NCI-H1417 (cell line): ENCODE measurements at regions not wholly inside any gene's neighbourhood (a gene's known extent, or its start where the extent isn't known, plus 50 kb on each side); places are given as distances from the start of the nearest gene placed in this dataset.

ENCODE experiments used
- DNase-seq, 3 experiments: peaks; one replicate each; lab custom pipeline; 2025; lab: John Stamatoyannopoulos, UW

DNA sequence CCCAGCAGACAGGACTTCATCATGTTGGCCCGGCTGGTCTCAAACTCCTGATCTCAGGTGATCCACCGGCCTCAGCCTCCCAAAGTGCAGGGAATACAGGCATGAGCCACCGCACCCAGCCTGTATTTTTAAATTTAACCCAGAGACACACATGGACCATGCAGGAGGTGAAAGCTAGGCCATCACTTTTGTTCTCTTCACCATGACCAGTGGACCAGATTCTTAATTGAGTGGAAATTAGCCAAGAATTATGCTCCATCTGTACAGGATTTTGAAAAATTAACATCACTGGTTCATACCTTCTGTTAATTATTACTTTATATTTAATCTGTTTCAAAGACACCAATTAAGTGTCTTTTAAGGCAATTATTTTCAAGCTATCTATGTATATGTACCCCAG, 493.6 kb upstream of the NOX3 start:
- no peak for DNase-seq

DNA sequence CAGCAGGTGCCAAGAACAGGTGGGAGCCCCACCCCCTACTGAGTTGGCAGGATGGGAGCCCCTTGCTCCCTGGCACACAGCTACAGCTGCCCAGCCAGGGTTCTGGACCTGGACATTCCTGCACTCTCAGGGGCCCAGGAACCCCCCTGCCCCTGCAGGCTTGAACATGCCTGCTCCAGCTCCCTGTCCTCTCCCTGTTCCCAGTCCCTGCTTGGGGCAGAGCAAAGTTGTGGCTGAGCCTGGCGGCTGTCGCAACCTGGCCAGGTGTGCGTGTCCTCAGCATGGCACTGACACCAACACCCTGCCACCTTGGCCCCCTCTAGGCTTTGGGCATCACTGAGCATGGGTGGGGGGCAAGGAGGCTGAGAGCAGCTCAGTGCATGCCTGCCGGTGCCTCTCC, 491.2 kb upstream of the NOX3 start:
- no peak for DNase-seq

GRCh38 chr6:155943635-155944034, 488.0 kb upstream of the NOX3 start:
- no peak for DNase-seq

- peak in 2 of 3 experiments; percentile 47 to 89 for DNase-seq
Measured at GRCh38 chr6:155939253-155939652, 483.6 kb upstream of the NOX3 start.

DNA sequence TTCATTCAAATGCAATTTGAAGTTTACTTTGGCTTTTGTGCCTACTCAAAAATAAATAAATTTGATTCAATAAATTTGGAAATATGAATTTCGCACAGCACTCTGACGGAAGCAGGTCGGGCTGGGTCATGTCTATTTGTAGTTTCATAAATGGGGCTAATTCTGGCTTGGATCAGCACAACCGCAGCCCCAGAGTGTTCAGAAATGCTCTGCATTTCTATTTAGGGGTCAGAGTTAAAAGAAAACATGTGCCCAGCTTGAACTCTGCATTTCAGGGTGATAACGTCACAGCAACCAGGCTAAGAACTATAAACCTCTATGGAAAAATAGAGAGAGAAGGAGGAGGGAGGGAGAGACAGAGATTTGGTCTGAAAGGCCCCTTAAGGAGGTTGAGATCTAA, 480.9 kb upstream of the NOX3 start:
- DNase-seq: no peak

DNA sequence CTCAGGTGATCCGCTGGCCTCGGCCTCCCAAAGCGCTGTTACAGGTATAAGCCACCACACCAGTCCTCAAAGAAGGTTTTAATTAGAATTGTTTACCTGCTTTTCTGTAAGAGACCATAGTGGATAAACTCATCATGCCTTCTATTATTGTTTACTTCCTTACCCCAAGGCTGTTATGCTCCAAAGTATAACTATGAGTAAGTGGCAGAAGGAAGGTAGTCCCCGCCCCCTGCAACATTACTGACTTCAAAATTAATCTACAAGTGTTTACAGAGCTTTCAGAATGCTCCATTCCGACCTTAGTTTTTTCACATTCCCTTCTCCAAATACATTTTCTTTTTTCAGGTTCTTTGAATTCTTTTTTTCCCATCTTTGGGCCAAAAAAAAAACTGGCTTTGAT, 480.5 kb upstream of the NOX3 start:
- no peak for DNase-seq

DNA sequence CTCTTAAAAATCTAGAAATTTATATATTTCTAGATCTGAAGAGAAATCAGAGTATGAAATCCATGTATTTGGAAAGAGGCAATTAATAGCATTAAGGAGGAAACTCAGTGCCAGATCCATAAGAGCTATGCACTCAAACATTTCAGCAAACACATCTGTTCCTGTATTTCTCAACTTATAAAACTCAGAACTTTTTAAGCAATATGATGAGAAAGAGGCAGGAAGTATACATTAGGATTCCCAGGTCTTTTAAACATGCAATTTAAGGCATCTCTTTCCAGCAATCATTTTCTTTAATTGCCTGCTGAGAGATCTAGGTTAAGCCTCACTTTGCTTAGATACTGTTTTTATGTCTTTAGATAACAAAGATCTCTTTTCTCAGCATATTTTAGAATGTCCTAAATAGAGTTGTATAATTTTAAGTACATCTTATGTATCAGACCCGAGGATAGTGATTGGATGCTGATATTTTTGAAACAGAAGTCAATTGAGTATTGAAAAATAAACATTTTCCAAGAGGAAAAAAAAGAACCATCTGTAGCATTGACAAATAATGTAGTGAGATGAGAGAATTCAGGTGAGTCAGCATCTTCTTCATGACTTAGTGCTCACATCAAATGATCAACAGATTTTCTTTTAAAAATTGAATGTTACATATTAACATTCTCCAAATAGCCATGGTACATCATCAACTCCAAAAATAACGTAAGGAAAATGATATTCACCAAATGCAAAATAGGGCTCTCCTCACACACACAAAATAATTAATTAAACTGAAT, 461.4 kb upstream of the NOX3 start:
- no peak for DNase-seq

GRCh38 chr6:155915651-155916050, 460.0 kb upstream of the NOX3 start:
- DNase-seq: no peak

GRCh38 chr6:155913816-155914215, 458.2 kb upstream of the NOX3 start:
- no peak for DNase-seq

DNA sequence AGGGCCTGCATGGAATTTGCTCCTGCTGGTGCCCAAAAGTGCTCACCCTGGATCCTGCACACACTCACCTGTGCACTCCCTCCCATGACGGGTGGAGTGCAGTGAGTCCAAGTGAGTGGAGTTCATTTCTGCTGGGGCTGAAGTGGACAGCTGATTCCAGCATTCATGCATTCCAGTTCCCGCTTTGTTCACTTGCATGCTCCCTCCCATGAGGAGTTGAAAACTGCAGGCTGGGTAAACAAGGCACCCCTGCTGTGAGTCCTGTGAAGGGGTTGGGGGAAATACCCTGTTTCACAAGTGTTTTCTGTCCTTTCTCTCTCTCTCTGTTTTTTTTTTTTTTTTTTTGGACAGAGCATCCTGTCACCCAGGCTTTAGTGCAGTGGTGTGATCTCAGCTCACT, 454.1 kb upstream of the NOX3 start:
- DNase-seq: no peak

DNA sequence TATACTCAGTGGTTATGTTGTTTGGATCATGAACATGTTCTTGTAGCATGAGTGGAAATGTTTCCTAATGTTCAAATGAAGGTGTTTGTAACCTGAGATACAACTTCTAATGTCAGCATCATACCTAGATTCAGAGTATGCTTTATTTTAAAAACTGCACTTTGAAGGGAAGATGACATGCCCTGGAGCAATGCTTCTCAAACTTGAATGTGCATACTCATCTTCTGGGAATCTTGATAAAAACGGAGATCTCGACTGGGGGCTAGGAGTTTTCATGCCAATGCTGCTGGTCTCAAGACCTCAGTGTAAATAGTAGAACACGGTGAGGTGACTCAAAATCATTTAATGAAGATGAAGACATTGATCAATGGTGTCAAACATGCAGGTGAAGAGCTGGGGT, 440.0 kb upstream of the NOX3 start:
- peak in 1 of 3 experiments; percentile 29 for DNase-seq

GRCh38 chr6:155894758-155895157, 439.1 kb upstream of the NOX3 start:
- no peak for DNase-seq

GRCh38 chr6:155894262-155894661, 438.6 kb upstream of the NOX3 start:
- DNase-seq: no peak

DNA sequence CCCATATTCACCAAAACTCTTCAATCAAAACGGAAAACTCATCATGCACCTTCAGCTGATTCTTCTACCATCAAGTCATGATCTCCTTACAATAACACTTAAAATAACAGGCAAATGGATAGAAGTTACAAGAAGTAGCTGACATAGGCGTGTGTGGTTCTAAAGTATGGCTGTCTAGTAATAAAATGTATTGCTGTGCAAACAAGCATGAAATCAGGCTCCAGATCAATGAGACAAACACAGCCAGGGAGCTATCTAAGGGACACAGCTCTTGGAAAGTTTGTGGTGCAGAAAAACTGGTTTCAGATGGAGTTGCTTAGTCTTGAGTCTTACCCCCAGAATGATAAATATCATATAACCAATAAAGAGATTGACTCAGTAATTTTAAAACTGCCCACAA, 434.8 kb upstream of the NOX3 start:
- DNase-seq: no peak

DNA sequence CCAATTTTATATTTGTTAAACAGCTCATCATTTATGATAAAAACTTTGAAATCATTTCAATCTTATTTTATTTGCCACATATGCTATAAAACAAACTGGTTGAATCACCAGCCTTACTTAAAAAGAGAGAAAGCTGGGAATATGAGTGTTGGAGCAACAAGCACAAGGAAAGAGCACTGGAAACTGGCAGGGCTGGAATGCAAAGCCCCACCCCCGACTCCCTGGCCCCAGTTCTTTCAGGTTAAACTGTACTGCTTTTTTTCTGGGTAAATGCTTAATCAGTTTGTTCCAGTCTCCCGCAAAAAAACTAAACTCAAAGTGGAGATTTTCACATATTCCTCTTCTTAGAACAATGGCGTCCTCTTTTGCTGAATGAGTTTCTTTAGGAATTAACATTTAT, 433.8 kb upstream of the NOX3 start:
- no peak for DNase-seq

DNA sequence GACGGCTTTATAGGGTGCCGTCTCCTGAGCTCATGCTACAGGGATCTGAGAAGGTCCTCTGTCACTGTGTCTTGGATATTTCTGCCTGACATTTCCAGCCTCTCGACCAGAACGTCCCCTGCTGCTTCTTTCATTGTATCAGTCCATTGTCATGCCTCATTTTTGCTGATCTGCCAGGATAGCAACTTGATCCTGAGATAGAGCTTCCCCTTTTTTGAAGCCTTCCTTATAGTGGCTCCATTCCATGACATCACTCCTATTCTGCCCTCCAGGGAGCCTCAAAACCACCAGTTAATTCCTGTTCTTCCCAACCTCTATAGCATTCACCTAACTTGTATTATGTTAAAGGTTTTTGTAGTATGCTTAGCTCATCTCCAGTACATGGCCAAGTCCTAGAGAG, 431.8 kb upstream of the NOX3 start:
- DNase-seq: no peak

DNA sequence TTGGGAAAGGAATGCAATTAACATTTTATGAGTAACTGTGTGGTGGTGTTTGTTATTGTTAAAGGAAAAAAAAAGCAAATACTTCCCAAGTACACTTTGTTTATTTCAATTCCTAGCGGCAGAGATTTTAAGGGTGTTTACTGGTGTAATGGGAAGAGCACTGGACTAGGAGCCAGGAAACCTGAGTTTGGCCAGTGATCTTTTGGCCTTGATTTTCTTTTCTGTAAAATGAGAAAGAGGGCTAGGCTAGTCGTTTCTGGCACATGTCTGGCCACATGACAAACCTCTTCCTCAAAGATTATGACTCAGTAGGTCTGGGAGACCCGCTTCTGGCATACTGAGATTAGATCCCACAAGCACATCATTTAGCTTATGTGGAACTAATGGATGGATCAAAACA, 428.1 kb upstream of the NOX3 start:
- DNase-seq: no peak

DNA sequence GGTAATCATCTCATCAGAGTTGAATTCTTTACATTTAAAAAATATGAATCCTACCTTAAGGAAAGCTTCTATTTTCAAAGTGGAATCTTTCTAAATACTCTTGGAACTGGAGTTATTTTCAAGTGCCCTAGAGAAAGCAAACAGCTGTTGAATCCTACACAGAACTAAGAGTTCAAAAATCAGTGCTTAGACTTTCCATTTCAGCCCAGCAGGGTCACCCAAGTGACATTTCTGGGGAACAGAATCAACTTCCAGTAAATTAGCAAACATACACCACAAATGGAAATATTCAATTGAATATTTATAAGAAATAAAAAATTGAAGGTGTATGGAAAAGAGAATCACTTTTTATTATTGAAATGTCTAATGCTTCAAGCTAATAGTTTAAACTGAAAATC, 427.7 kb upstream of the NOX3 start:
- no peak for DNase-seq

DNA sequence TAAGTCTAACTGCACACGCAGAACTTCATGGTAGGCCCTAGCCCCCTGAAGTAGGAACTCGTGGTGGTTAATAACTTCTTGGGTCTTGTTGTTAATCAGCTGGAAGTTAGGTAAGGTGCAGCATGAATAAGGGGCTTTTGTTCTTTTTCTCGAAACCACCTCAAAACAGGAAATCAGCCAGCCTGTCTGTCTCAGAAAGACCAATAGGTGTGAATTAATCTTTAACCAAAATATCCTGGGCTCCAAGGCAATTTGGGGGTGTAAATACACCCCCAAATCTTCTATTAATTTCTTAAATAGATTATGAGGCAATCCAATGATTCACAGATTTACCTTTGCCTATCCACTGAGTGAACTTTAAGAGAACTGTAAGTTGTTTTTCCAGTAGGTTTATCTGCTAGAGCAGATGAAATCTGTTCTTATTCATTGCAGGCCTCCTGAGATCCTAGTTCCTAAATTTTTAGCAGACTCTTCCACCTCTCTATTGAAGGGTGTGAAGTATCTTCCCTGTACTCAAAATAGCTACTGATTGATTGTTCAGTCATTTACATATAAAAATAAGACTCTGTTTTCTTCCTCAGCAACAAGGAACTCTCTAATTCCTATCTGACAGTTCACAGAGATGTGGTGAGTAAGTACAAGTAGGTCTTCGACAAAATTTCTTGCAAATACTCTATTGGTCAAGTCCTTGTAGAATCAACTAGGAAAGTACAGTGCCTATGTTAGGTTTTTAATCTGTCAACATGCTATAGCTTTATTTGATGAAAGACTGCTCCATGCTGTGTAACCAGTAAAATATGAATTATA, 427.1 kb upstream of the NOX3 start:
- DNase-seq: no peak

DNA sequence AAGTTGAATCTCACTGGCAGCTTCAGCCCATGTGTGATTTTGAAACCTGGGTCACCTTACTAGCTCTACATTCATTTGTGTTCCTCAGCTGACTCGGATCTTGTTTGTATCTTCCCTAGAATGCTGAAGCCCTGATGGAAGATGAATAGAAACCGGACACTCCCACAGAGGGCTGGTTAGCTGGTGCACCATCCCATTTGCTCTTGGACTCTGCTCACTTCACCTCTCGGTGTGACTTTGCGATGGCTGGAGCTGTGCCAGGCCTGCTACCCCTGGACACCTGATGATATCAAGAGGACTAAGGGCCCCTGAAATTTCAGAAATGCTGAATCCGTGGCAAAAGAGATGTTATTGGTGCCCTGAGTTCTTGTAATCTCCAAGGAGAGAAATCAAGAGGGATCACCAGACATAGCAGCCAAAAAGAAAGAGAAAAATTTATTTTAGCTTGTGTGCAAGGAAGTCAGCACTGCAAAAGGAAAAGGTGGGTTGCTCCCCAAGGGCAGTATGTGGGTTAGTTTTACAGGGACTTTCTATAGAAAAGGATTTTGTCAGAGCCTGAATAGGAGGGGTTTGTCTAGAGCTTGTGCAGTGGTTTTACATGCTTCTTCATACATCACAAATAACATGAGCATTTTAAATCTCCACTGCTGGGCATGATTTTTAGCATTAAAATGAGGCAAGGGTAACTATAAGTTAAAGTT, 426.3 kb upstream of the NOX3 start:
- no peak for DNase-seq

DNA sequence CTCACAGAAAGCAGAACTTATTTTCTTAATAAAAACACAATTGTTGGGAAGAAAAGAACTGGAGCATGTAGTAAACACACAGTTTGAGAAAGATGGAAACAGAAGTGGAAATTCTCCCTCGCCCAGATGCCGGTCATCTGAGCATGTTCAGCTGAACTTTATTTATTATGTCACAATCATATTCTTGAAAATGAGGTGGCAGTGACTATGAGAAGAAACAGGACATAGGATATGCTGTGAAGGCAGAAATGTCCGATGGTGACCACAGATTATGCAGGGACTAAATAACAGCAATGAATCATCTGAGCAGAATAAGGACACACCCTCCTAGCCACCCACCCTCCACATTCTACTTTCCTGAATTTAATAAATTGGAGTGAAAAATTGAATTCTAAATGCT, 425.3 kb upstream of the NOX3 start:
- DNase-seq: no peak

- DNase-seq: no peak
Measured at GRCh38 chr6:155872961-155873360, 417.3 kb upstream of the NOX3 start.

DNA sequence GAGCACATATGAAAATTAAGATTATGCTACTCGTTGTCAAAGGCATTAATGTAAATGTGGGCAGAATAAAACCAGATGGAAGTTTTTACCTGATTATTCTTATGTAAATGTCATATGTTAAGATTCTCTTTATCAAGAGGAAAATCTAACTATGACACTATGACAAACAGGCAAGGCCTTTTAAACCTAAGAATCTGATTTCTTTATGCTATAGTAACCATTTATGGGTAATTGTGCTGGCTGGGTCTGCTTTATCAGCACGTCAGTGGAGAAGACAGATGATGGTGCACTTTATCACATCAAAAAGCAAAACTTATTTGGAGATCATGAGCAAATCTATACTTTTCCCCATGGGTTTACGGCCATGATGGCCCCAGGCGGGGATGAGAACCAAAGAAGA, 412.0 kb upstream of the NOX3 start:
- DNase-seq: no peak
